ENCODE measurements at regions not wholly inside any gene's neighbourhood (a gene's known extent, or its start where the extent isn't known, plus 50 kb on each side); places are given as distances from the start of the nearest gene placed in this dataset.
A peak's percentile ranks its signal among the peaks of the same experiment; 100 is the strongest.

DNA sequence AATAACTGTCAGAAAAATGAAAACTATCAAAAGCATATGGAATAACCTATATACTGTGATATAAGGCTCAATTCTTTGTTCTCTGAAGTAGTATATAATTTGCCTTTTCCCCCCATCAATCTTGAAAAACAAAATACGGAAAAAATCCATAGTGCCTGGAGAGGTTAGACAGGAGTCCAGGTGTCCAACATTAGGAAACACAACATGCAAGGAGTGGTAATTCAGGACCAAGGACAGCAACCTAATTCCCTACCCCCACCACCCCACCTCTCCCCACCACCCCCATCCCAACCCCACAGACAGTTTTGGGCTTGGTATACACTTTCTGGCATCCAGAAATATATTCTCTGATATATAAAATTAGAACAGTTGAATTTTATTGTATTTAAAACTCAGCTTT, 55.1 kb upstream of the SLC25A26 start:
- in situ Hi-C loops (cut with HindIII; ENCODE audit: low sequenced_read_pairs), result no loop called here
- no peak for DNase-seq (ENCODE audit: low spot score)

DNA sequence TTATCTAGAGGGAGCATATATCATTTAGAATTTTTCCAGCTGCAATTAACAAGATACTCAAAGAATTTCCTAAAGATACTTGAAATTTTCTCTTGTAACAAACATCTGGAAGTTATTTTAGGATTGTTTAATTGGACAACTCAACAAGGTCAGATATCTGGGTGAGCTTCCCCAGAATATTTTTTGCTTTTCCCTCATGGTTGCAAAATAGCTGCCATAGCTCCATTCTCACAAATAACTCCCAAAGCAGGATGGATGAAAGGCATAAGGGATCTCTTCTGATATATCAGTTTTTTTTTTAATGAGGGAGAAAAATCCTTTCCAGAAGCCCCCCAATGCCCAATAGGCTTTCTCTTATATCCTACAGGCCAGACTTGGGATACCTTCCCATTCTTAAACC, 56.6 kb upstream of the SLC25A26 start:
- no peak for DNase-seq (ENCODE audit: low spot score)
- in situ Hi-C loops (cut with HindIII; ENCODE audit: low sequenced_read_pairs), result no loop called here

DNA sequence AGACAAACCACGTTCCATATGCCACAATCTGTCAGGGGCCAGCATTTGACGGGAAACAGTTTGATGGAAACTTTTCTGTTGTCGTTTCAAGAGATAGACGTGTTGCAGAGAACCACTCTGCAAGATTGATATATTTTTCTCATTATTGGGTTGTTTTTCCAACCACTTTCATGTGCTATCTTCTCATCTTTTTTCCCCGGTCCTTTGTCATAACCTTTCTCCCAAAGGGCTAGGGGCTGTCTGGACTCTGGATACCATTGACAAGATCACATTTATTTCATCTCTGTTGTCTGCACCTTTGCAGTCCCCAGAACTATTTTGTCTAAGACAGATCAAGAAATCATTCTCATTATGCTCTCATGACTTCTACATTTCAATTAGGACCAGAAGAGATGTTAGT, 57.6 kb upstream of the SLC25A26 start:
- in situ Hi-C loops (cut with HindIII; ENCODE audit: low sequenced_read_pairs), result no loop called here

DNA sequence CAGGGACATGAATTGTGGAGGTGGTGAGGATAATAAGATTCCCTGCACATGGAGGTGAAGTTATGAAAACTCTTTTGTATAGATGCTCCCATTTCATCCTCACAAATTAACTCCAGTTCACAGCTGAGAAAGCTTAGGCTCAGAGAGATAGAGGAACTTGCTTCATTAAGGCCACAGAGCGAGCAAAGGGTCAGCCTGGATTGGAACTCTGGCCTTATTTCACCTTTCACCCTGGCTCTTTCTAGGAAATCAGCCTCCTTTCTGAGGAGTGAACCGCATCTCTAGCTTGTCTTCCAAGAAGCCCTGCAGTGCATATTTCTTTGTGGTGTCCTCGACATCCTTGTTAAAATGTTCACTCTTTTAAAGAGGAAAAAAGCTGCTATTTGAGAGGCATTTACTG, 58.0 kb upstream of the SLC25A26 start:
- no peak for DNase-seq (ENCODE audit: low spot score)
- in situ Hi-C loops (cut with HindIII; ENCODE audit: low sequenced_read_pairs), result no loop called here

More for the DNA sequence above, 57.6 kb upstream of the SLC25A26 start:
- no peak for DNase-seq (ENCODE audit: low spot score)

DNA sequence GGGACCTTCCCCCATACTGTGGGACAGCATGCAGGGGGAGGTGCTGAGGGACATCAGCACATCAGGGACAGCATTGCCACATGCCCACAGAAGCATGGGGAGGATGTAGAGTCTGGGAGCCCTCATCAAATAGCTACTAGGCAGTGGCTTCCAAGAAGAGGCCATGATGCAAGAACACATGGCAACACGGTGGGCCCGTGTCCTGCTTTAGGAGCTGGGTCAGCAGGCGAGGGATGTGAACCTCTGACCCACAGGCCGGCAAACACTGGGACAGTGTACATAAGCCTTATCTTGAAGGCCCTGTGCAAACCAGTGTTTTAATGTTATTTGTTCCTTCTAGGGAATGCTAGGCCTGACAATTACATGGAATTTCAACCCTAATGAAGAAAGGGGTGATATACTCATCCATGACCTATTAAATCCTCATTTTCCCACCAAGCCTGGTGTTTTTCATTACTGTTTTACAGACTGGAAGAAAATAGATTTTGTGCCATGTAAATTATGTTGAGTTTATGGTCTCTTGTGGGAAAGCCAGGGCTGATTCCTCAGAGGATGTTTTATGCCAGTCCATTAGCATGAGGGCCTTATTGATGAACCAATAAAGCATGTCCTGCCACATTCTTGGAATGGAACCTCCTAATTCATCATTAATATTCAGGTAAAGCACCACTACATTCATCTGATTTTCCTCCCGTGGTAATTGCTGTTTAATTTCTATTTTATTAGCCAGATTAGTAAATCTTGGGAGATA, 61.7 kb upstream of the SLC25A26 start:
- no peak for DNase-seq (ENCODE audit: low spot score)
- in situ Hi-C loops (cut with HindIII; ENCODE audit: low sequenced_read_pairs), result no loop called here

DNA sequence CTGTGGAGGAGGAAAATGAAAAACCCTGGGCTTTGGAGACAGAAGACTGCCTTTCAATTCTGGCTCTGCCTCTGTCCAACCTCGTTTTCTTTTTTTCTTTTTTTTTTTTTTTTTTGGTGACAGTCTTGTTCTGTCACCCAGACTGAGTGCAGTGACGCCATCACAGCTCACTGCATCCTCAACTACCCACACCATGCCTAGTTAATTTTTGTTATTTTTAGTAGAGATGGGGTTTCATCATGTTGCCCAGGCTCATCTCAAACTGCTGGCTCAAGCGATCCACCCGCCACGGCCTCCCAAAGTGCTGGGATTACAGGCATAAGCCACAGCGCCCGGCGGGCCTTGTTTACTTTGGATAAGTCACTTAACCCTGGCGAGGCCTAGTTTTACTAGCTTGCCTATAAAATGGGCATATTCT, 66.3 kb upstream of the SLC25A26 start:
- in situ Hi-C loops (cut with HindIII; ENCODE audit: low sequenced_read_pairs), result no loop called here
- no peak for DNase-seq (ENCODE audit: low spot score)

DNA sequence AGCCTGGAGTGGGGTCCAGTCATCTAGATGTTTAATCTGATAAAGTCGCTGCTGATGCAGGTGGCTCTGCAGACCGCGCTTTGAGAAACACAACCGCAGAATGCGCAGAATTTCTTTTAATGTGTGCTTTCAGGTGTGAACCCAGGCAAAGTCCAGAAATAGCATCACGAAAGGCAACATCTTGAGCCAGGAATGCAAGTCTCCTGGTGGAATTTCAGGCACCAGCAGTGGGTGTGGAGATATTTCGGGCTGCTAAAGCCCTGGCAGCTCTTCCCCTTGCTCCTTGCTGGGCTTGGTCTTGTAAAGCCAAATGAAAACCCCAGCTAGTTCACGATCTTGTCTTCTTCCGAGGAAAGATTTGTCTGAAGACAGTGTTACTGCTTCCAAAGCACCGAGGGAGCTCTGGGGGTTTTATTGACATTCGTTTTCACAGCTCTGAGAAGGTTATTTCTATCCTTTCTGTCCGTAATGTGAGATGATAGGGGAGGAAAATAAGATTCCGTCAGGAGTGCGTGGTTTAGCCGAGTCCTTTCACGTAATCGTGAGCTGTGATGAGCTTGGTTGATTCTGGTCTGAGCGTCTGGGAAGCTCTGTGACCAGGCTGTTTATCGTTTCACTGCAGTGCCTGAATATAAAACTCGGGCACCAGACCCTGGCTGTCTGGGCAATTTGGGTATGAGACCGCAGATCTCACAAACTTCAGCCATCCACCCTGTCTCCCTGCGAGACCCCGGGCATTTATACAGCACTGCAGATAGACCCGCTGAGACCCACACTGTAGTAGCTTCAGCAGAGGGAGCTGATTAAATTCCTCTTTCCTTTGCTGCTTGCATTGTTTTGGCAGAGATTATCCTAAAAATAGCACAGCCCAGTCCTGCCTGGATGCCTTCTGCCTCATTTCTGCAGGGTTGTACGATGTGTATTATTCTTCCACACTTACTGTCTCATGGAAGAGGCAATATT, 67.0 kb upstream of the SLC25A26 start:
- in situ Hi-C loops (cut with HindIII; ENCODE audit: low sequenced_read_pairs), result no loop called here
- peak; percentile 98 for DNase-seq (ENCODE audit: low spot score)

DNA sequence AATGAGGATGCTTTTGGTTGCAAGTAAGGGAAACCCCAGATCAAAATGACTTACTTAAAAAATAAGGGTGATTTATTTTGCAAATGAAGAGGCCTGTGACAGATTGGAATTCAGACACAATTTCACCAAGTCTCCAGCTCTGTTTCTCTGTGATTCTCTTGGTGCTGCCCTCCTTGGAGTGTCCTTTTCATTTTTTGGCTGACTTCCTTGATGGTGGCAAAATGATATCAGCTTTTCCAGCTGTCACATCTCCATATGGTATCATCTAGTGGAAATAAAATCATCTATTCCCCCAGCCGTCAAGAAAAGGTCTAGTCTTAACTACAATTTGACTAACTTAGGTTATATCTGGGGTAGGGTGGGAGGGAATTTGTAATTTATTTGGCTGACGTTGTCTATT, 68.5 kb upstream of the SLC25A26 start:
- peak; percentile 71 for DNase-seq (ENCODE audit: low spot score)
- in situ Hi-C loops (cut with HindIII; ENCODE audit: low sequenced_read_pairs), result no loop called here

DNA sequence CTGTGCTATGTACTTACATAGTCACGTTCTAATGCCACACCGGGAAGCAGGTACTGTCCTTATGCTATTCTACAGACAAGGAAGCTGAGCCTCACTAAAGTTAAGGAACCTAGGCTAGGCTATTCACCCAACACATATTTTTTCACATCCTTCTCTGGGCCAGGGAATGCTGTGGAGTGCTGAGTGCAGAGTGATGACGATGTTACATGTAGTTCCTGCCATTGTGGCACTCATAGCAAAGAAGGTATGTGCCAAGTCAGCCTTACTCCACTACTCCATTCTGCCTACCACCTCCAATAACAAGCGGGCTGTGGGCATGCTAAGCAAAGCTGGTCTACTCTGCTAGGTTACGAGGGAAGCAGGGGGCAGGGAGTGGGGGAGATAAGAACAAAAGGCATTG, 69.8 kb upstream of the SLC25A26 start:
- in situ Hi-C loops (cut with HindIII; ENCODE audit: low sequenced_read_pairs), result no loop called here
- DNase-seq (ENCODE audit: low spot score), result no peak

DNA sequence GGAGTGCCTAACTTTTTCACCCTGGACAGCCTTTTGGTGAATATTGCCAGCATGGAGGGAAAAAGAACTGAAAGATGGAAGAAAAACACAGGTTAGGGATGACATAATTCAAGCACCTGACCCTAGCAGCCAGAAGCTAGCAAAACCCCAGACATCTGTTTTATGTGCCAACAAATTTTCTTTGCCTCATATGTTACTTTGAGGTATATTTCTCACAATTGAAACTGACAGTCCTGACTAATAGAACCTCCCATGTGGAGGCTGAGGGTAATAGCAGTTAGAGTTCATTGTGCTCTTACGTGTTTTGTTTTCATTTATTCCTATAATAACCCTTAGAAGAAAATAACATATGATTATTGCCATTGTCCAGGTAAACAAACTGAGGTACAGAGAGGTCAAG, 71.5 kb upstream of the SLC25A26 start:
- in situ Hi-C loops (cut with HindIII; ENCODE audit: low sequenced_read_pairs), result no loop called here
- no peak for DNase-seq (ENCODE audit: low spot score)

DNA sequence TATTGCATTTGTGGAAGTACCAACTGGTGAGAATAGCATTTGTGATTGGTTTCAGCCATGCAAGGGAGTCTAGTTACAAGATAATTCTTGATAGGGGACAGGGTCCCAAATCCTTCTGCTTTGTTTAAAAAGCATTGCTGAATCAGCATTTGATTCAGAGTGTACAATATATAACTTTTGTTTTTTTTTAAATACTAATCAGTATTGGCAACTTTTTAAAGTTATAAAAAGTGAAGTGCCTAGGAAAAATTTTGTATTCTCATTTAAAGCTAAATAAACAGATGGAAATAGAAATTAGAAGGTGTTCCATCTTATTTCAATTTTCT, 75.4 kb upstream of the SLC25A26 start:
- in situ Hi-C loops (cut with HindIII; ENCODE audit: low sequenced_read_pairs), result no loop called here
- no peak for DNase-seq (ENCODE audit: low spot score)

DNA sequence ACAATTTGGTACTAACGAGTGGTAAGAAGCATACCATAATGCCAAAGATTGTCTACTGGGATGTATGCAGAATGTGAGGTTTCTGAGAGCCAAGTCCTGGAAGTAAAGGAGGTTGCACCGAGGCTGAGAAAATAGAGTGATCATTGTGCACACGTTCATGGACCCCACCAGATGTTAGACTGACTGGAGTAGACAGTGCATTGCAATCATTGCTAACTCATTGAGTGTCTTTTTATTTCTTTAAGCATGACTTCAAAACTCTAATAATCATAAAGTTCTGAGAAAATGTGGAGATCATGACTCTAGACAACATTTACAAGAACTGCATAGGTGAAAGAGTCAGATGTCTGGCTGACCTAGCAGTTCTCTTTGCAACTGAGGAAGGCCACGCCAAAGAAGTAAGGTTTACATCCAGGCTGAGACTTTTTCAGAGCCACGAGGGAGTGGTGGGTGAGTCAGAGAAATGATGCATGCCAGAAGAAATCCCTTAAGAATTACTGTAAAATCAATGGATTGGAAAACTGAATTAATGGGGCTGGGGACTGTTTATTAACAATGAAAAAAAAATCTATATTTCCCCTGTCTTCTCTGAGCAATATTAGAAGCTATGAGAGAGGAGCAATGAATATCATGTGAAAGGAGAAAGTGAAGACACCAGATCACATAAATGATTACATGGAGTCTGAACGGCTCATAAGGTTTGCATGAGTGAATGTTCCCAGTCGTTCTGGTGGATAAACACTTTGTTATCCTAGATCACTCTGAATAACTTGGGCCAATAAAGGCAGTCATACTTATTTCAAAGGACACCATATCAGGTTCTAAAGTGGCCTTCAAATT, 76.0 kb upstream of the SLC25A26 start:
- DNase-seq (ENCODE audit: low spot score), result no peak
- in situ Hi-C loops (cut with HindIII; ENCODE audit: low sequenced_read_pairs), result no loop called here

DNA sequence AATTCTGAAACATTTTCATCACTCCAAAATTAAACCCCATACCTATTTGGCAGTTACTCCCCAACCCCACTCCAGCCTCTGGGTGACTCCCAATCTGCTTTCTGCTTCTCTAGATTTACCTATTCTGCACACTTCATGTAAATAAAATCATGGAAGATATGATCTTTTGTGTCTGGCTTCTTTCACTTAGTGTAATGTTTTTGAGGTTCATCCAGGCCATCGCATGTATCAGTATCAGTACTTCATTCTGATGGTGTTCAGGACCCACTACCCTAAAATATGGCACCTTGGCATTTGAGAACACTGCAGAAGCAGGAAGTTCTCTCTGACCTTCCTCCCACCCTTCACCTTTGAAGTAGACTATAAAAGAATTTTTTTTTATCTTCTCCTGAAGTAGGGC, 78.7 kb upstream of the SLC25A26 start:
- in situ Hi-C loops (cut with HindIII; ENCODE audit: low sequenced_read_pairs), result no loop called here

DNA sequence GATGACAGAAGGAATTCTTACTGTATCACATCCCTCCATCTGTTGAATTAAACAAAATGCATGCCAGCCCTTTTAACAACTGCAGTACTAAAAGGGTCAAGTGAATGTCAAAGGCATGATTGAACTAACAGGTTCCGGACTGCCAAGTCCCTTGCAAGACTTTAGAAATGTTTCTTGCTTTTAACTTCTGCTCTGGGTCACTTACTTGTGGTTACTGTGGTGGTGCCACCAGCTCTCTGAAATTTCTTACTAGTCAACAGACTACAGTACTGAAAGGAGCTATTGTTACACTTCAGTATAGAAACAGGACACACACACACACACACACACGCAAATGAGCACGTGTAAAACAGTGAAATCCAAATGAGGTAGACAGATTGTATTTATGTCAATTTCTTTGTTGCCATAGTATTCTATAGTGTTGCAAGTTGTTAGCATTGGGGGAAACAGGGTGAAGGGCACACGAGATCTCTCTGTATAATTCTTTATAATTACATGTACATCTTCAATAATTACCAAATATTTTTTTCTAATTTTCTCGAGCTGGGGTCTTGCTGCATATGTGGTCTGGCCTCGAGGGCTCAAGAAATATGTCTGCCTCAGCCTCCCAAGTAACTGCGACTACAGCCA, 79.9 kb upstream of the SLC25A26 start:
- no peak for DNase-seq (ENCODE audit: low spot score)
- in situ Hi-C loops (cut with HindIII; ENCODE audit: low sequenced_read_pairs), result no loop called here

More for the DNA sequence above, 78.7 kb upstream of the SLC25A26 start:
- DNase-seq (ENCODE audit: low spot score), result no peak

DNA sequence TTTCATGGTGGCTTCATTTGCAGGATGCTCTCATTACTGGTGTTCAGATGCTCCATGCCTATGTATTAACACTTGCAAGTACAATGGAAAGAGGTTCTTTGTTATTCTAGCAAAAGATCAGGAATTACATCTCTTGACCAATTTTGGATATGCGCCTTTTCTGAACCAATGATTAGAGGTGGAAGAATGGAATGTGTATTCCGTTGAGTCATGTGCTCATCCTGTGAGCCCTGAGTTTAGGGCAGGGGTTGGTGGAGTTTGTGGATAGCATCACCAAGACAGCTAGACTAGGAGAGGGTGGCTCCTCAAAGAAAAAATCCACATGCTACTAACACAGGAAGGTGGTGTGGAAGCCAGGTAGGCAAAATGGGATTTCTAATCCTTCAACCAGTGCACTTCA, 80.7 kb upstream of the SLC25A26 start:
- no peak for DNase-seq (ENCODE audit: low spot score)
- in situ Hi-C loops (cut with HindIII; ENCODE audit: low sequenced_read_pairs), result no loop called here

DNA sequence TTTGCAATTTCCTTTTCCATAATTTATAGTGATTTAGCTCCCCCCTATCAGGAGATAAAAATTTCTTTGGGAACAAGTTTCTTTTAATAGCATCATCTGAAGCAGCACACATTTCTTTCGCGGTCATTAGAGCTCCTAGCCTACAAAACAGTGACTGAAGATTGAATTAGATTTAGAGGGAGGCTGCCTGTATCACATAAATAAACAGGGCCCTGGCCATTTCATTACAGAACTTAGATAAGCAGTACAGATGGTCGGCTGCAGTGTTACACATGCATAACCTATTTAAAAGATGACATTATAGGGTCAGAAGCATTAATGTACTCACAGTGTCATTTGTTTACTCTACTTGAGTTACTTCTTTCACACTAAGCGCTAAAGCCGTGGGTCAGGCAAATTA, 81.4 kb upstream of the SLC25A26 start:
- in situ Hi-C loops (cut with HindIII; ENCODE audit: low sequenced_read_pairs), result no loop called here
- peak; percentile 64 for DNase-seq (ENCODE audit: low spot score)

DNA sequence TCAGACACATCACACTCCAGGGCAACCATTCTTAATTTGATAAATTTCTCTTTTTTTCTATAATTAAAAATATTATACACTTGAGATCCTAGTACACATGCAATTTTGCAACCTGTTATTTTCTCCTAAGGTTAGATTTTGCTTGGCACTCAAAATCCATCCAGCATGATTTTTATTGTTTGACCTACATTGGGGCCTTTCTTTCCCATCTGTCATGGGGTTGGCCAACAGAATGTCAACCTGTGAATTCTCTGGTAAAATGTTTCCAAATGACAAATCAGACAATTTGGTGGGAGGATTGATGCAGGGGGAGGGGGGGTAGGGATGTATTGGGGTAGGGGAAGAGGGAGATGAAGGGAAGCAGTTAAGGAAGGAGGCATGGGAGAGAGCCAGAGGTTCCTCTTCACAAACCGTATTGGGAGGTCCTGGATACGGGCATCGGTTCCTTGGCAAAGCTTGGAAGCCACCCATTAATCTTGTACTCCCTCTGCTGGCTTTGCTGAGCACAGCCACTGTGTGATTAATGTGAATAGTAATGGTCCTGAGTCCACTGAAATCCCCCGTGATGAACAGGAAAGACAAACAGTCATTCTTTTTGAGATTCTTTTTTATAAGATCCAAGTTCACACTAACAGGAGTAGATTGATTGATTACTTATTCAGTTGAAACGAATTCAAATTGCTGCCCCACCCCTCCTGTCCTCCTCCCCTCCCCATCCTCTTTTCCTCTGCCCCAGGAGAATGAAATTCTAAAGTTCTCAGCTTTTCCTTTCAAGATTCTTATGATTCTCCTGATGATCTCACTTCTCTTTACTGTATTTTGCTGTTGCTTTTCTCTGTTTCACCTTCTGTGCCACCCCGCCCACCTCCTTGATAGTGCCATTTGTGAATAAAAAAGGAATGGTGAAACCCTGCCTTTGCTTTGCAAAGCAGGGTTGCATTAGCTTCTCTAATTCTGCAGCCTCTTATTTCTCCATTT, 82.2 kb upstream of the SLC25A26 start:
- in situ Hi-C loops (cut with HindIII; ENCODE audit: low sequenced_read_pairs), result no loop called here
- peak; percentile 91 for DNase-seq (ENCODE audit: low spot score)

DNA sequence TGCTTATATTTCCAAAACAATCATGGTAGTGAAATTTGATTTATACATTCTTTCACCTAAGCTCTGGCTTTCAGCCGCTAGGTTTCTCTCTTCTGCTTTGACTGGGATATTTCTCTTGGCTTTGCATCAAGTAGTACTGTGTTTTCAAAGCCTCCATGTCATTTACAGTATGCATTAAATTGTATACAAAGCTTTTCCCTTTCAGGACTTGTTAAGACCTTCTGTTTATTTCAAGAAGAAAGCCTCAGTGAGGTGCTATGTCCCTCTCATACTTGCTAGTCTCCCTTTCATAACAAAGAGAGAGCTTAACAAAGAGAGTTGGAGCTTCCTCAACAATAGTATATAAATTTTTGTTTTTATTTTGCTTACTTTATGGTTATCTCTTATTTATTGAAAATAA, 84.2 kb upstream of the SLC25A26 start:
- in situ Hi-C loops (cut with HindIII; ENCODE audit: low sequenced_read_pairs), result no loop called here
- DNase-seq (ENCODE audit: low spot score), result no peak

All from G401 (cell line).